IMR-90 (cell line): ENCODE measurements at regions not wholly inside any gene's neighbourhood (a gene's known extent, or its start where the extent isn't known, plus 50 kb on each side); places are given as distances from the start of the nearest gene placed in this dataset.

Experiments
- CEBPB ChIP-seq: IDR thresholded peaks from 2 replicates; pipeline ENCODE4 v1.6.1; 2012; ENCODE audit warnings: low read depth, low read length, improper control_type of control experiment
- CTCF ChIP-seq: conservative IDR thresholded peaks from 2 replicates; pipeline ENCODE4 v1.5.1; 2012; ENCODE audit warnings: mild to moderate bottlenecking, low read depth, low read length, improper control_type of control experiment
- FOS ChIP-seq: fragments of 150-350 bp; IDR thresholded peaks from 2 replicates; pipeline ENCODE4 v1.6.1; 2016; ENCODE audit warnings: low read depth, low read length
- MAFK ChIP-seq: IDR thresholded peaks from 2 replicates; pipeline ENCODE4 v1.6.1; 2012; ENCODE audit warnings: low read depth, low read length, improper control_type of control experiment
- RAD21 ChIP-seq: IDR thresholded peaks from 2 replicates; pipeline ENCODE4 v1.6.1; 2012; ENCODE audit warnings: low read length, improper control_type of control experiment
- RCOR1 ChIP-seq: IDR thresholded peaks from 2 replicates; pipeline ENCODE4 v1.6.1; 2012; ENCODE audit warnings: mild to moderate bottlenecking, low read length, improper control_type of control experiment; ENCODE audit not compliant: insufficient replicate concordance
- SMC3 ChIP-seq: fragments of 150-350 bp; IDR thresholded peaks from 2 replicates; pipeline ENCODE4 v1.6.1; 2016; ENCODE audit warnings: low read depth, mild to moderate bottlenecking, antibody characterized with exemption, low read length, moderate library complexity

GRCh38 chr9:99680191-99680590 lies 141.5 kb upstream of the NR4A3 start:
- no peak for TF ChIP-seq MAFK
- no peak for TF ChIP-seq CTCF
- TF ChIP-seq SMC3, result no peak
- no peak for TF ChIP-seq CEBPB
- TF ChIP-seq RAD21, result no peak
- 0 out of 2 replicates have a peak, but pooled peaks have one; percentile 15 for TF ChIP-seq FOS
- no peak for TF ChIP-seq RCOR1
